ENCODE measurements at regions not wholly inside any gene's neighbourhood (a gene's known extent, or its start where the extent isn't known, plus 50 kb on each side); places are given as distances from the start of the nearest gene placed in this dataset.

DNA sequence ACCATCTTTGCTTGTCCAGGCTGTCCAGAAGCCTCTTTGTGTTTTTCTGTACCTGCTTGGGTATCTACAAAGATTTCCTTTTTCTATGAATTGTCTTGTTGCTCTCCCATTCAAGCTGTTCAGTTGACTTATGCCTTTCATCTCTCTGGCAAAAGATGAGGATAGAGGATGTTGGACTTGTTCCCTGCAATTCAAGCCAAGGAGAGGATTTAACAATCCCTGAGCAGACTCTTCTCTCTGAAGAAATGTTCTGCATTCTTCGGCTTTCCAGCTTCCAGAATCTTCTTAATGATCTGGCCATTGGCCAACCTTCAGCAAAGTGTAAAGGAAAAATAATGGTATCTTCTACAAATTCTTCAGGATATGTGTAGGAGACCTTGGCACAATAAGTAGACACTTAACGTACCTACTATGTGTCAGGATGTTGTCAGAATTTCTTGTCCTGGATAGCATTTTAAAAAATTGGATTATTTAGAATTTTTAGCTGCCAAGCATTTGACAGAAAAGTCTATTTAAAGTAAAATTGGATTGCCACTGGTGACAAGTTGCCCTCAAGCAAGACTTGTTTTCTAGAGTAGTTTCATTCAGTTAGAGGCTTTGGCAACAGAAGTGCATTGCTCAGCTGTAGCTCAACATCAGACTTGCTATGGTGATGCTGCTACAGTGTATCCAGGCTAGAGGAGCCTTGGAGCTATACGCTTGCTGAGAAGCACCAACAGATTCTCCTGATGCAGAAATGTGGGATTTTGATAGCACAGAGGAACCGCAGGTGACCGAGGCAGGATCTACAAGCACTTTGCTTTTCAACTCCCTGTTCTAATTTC, 455.7 kb downstream of the SUCLA2 start:
- H2AFZ ChIP-seq (replicated peaks; ENCODE audit: low read length, poor library complexity): no peak overlapping the region
- H3K27ac ChIP-seq (ENCODE audit: insufficient read depth, low read length): no peak overlapping the region
- no peak overlapping the region for H4K8ac ChIP-seq (ENCODE audit: low read depth in 2 of 2, low read length in 2 of 2)
- intact Hi-C loops (cut with micrococcal nuclease): no loop called here
- no peaks in the 10 kb centered on the region; the same call in 1 of the 2 replicates for H3K27me3 ChIP-seq (ENCODE audit: control insufficient read depth, insufficient read depth, low read length)
- ChIA-PET POLR2A (ENCODE audit: unreplicated experiment) (no interaction called here), CTCF (no interaction called here)
- no peak for TF ChIP-seq NFE2L2 (IDR thresholded peaks at IDR 0.05; ENCODE audit: low read depth, low read length)
- no peak overlapping the region for H3K4me2 ChIP-seq (ENCODE audit: low read depth, low read length)
- no peaks in the 10 kb centered on the region for H3K9me3 ChIP-seq (ENCODE audit: control insufficient read depth, insufficient read depth, low read length)
- H4K91ac ChIP-seq (ENCODE audit: insufficient read depth, low read depth, low read length): no peak overlapping the region
- no peak overlapping the region for H3K14ac ChIP-seq (replicated peaks; ENCODE audit: low read depth, low read length)
- no TSS peak for BruUV-seq (replicated peaks)
- H3K4me1 ChIP-seq (ENCODE audit: control insufficient read depth, insufficient read depth, low read length): peaks cover 3% of the 10 kb centered on the region; the same call in 1 of the 2 replicates
- no peak overlapping the region for H3K23ac ChIP-seq (ENCODE audit: low read depth, low read length)
- H2BK20ac ChIP-seq (ENCODE audit: low read depth, low read length): no peak overlapping the region
- no peak for ATAC-seq (ENCODE audit: low read depth)
- H4K20me1 ChIP-seq (ENCODE audit: insufficient read depth, low read length): no peaks in the 10 kb centered on the region
- no peaks in the 10 kb centered on the region for H3K36me3 ChIP-seq (ENCODE audit: control insufficient read depth, insufficient read depth, low read length)
- no peak overlapping the region for H2BK5ac ChIP-seq (ENCODE audit: low read depth, low read length, poor library complexity, severe bottlenecking)
- H2BK120ac ChIP-seq (ENCODE audit: low read depth, low read length): no peak overlapping the region
- no peak overlapping the region for H2BK15ac ChIP-seq (ENCODE audit: low read depth, low read length)
- H2AK5ac ChIP-seq (ENCODE audit: low read depth, low read length): no peak overlapping the region
- no peak overlapping the region for H4K5ac ChIP-seq (ENCODE audit: low read depth, low read length)
- H3K18ac ChIP-seq (ENCODE audit: low read depth, low read length): no peak overlapping the region
- H3K79me1 ChIP-seq (ENCODE audit: low read depth in 1 of 2, low read length in 2 of 2): no peaks in the 10 kb centered on the region
- in situ Hi-C loops (cut with MboI; ENCODE audit: low sequenced_read_pairs): no loop called here
- no peak overlapping the region for H3K4me3 ChIP-seq (ENCODE audit: insufficient read depth, low read depth, low read length)
- H2AK9ac ChIP-seq (replicated peaks; ENCODE audit: low read depth, low read length, poor library complexity): no peak overlapping the region
- H3K9ac ChIP-seq (ENCODE audit: low read depth, low read length): no peak overlapping the region
- no peak overlapping the region for H3K56ac ChIP-seq (ENCODE audit: extremely low read depth, insufficient read depth, low read length)
- dilution Hi-C loops (cut with HindIII; ENCODE audit: low sequenced_read_pairs, unreplicated experiment): no loop called here
- no peaks in the 10 kb centered on the region; the same call in 1 of the 2 replicates for H3K9me1 ChIP-seq (ENCODE audit: insufficient read depth, low read length)
- WGBS, 2 experiments (ENCODE audit: extremely low coverage in 2 of 2, insufficient read length in 1 of 2): no CpG with 5 or more reads among the region's 5 CpGs
- no peak for DNase-seq
- no peak overlapping the region for H3K4ac ChIP-seq (ENCODE audit: low read depth, low read length)
